Aorta (tissue), 5 donors: ENCODE measurements at regions not wholly inside any gene's neighbourhood (a gene's known extent, or its start where the extent isn't known, plus 50 kb on each side); places are given as distances from the start of the nearest gene placed in this dataset.

Experiments used
- ATAC-seq: fragments of 200-7000 bp; cut with Tn5 transposase; one replicate; pipeline ENCODE4 v1.9.1; 2022; ENCODE audit warnings: moderate library complexity; ENCODE audit not compliant: low FRiP score
- DNase-seq, 2 donors: peaks; one replicate each; pipeline ENCODE4 v3.0.0-alpha.2; 2020
- H3K27ac ChIP-seq, 2 donors: one replicate each; pipeline ENCODE4 v1.5.1; 2013; ENCODE audit warnings: low read length in 2 of 2, mild to moderate bottlenecking in 2 of 2, moderate library complexity in 2 of 2, control low read depth in 1 of 2, inconsistent platforms in 1 of 2, low read depth in 1 of 2
- H3K27me3 ChIP-seq, 2 donors: one replicate each; pipeline ENCODE4 v1.6.1; 2013; ENCODE audit warnings: control low read depth in 1 of 2, low read length in 1 of 2, mild to moderate bottlenecking in 1 of 2, moderate library complexity in 1 of 2; ENCODE audit not compliant: insufficient read depth in 2 of 2, control insufficient read depth in 1 of 2
- H3K36me3 ChIP-seq, 2 donors: one replicate each; pipeline ENCODE4 v1.6.1; 2013; ENCODE audit warnings: control low read depth in 1 of 2, low read length in 1 of 2, mild to moderate bottlenecking in 1 of 2; ENCODE audit not compliant: insufficient read depth in 2 of 2, control insufficient read depth in 1 of 2
- H3K4me1 ChIP-seq, 2 donors: one replicate each; pipeline ENCODE4 v1.6.1; 2013; ENCODE audit warnings: low read length in 2 of 2, control low read depth in 1 of 2, mild to moderate bottlenecking in 1 of 2, moderate library complexity in 1 of 2; ENCODE audit not compliant: insufficient read depth in 2 of 2, control insufficient read depth in 1 of 2
- H3K4me3 ChIP-seq, 2 donors: one replicate each; pipeline ENCODE4 v1.5.1; 2013; ENCODE audit warnings: low read length in 2 of 2, control low read depth in 1 of 2, mild to moderate bottlenecking in 1 of 2
- H3K9me3 ChIP-seq: one replicate; pipeline ENCODE4 v1.6.1; 2013; ENCODE audit warnings: mild to moderate bottlenecking, low read length; ENCODE audit not compliant: control insufficient read depth
- WGBS, 2 donors: extraction: QIAGEN DNeasy Blood & Tissue Kit; methylation state at CpG; one replicate each; pipeline ENCODE4 v1.1.7; 2013; 5-methylcytosine and 5-hydroxymethylcytosine counted together
- intact Hi-C, 2 donors: fragments of 100-400 bp; cut with DNase I; formaldehyde crosslinking; loops; one replicate each; pipeline versions ENCODE4 v1.14.2 to v1.15.0; 2022
- donor health status: healthy with polysubstance abuse.
- donor health status: Bipolar disorder and iron deficiency.
- donor health status: DM: no; HTN: no; CAD: no.
- donor health status: DM: no; HTN: no; CAD: no.
- donor health status: DM: yes; HTN: yes; CAD: no.

- H3K27ac ChIP-seq: no peak overlapping the region
- no peaks in the 10 kb centered on the region for H3K36me3 ChIP-seq
- H3K9me3 ChIP-seq: no peaks in the 10 kb centered on the region
- no peak overlapping the region for H3K4me3 ChIP-seq
- intact Hi-C loops: no loop called here
- DNase-seq: no peak
- no peak for ATAC-seq
- H3K27me3 ChIP-seq: no peaks in the 10 kb centered on the region
- H3K4me1 ChIP-seq: no peaks in the 10 kb centered on the region
These were observed 69.2 kb downstream of the UCHL1 start for GRCh38 chr4:41325901-41326300.

GRCh38 chr4:41326776-41327175 lies 70.0 kb downstream of the UCHL1 start:
- ATAC-seq: no peak
- intact Hi-C loops: no loop called here
- Histone ChIP-seq H3K9me3 (no peaks in the 10 kb centered on the region), H3K4me3 (no peak overlapping the region), H3K4me1 (no peaks in the 10 kb centered on the region), H3K27me3 (no peaks in the 10 kb centered on the region), H3K27ac (no peak overlapping the region), H3K36me3 (no peaks in the 10 kb centered on the region)
- WGBS, 2 donors: 95 to 100% methylated on average over 1 of the region's 1 CpG
- DNase-seq: no peak

GRCh38 chr4:41327770-41328169 lies 71.0 kb downstream of the UCHL1 start:
- H3K27ac ChIP-seq: no peak overlapping the region
- WGBS, 2 donors: 77 to 78% methylated on average over 6 of the region's 6 CpGs
- no peaks in the 10 kb centered on the region for H3K9me3 ChIP-seq
- H3K4me3 ChIP-seq: no peak overlapping the region
- intact Hi-C loops: no loop called here
- H3K27me3 ChIP-seq: no peaks in the 10 kb centered on the region
- ATAC-seq (no peak), DNase-seq (no peak)
- no peaks in the 10 kb centered on the region for H3K36me3 ChIP-seq
- no peaks in the 10 kb centered on the region for H3K4me1 ChIP-seq

DNA sequence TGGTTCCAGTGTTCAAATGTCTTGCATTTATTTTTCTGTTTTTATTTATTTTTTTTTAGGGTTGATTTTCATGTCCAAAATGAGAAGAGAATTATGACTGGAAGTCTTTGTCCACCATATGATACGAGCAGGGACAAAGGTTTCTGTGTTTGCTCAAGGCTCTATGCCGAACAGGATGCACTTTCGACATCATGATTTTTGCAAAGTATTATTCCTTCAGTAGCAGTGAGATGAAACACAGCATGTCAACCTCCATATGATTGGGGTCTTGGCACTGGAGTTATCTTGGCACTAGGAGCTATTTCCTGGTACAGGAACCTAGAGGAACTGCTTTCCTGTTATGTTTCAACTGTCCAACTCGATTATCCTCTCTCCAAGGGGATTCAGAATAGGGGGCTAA lies 72.6 kb downstream of the UCHL1 start:
- Histone ChIP-seq H3K9me3 (no peaks in the 10 kb centered on the region), H3K27ac (no peak overlapping the region), H3K36me3 (no peaks in the 10 kb centered on the region), H3K27me3 (no peaks in the 10 kb centered on the region), H3K4me1 (no peaks in the 10 kb centered on the region), H3K4me3 (no peak overlapping the region)
- intact Hi-C loops: no loop called here
- DNase-seq (no peak), ATAC-seq (no peak)
- WGBS, 2 donors: 89 to 95% methylated on average over 4 of the region's 4 CpGs

DNA sequence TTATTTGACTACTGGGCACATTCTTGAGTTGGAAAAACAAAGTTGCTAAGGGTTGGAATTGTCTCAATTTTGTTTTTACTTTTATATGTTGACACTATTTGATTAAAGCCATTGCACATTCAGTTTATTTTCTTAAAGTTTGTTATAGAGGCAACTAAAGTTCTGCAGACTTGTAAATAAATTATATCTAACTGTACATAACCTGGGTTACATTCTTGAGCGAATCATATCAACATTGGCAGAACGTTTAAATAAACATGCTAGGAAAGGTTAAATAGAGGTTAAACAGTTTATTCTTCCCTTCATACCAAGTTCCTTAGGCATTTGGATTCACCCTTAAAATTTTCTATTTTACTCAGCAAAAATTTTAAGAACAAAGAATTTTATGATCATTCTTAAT lies 74.5 kb downstream of the UCHL1 start:
- WGBS, 2 donors: 0 to 5% methylated on average over 2 of the region's 2 CpGs
- Histone ChIP-seq H3K27ac (no peak overlapping the region), H3K4me1 (no peaks in the 10 kb centered on the region), H3K4me3 (no peak overlapping the region), H3K36me3 (no peaks in the 10 kb centered on the region), H3K9me3 (no peaks in the 10 kb centered on the region), H3K27me3 (no peaks in the 10 kb centered on the region)
- no peak for ATAC-seq
- intact Hi-C loops: no loop called here
- no peak for DNase-seq

- no peaks in the 10 kb centered on the region for H3K36me3 ChIP-seq
- DNase-seq (no peak), ATAC-seq (no peak)
- intact Hi-C loops: no loop called here
- no peaks in the 10 kb centered on the region for H3K4me1 ChIP-seq
- WGBS, 2 donors: 61 to 63% methylated on average over 3 of the region's 3 CpGs
- no peaks in the 10 kb centered on the region for H3K27me3 ChIP-seq
- H3K4me3 ChIP-seq: no peak overlapping the region
- H3K27ac ChIP-seq: no peak overlapping the region
- no peaks in the 10 kb centered on the region for H3K9me3 ChIP-seq
These were observed 75.9 kb downstream of the UCHL1 start for GRCh38 chr4:41332510-41333054.

DNA sequence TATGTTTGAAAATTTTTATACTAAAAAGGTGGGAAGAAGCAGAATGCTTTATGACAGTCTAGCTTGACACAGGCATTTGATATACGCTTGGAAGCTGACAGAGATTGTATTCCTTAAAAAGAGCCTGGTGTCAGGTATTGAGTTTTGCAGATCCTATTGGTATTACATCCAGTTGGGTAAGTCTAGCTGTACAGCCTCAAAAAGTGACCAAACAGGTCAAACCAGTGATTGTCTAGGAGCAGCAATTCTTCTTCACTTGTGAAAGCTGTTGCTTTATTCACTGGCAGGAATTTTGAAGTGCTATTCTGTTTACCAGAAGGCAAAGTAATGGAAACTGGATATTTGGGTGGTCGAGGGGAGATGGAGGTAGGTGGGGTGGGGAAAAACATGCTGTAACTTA lies 77.5 kb downstream of the UCHL1 start:
- no peak overlapping the region for H3K4me3 ChIP-seq
- 92 to 94% methylated on average over 2 of the region's 2 CpGs for WGBS, 2 donors
- ATAC-seq (no peak), DNase-seq (no peak)
- intact Hi-C loops: no loop called here
- no peak overlapping the region for H3K27ac ChIP-seq
- H3K36me3 ChIP-seq: no peaks in the 10 kb centered on the region
- H3K4me1 ChIP-seq: no peaks in the 10 kb centered on the region
- H3K9me3 ChIP-seq: no peaks in the 10 kb centered on the region
- H3K27me3 ChIP-seq: no peaks in the 10 kb centered on the region

- Histone ChIP-seq H3K36me3 (no peaks in the 10 kb centered on the region), H3K4me3 (no peak overlapping the region), H3K27ac (no peak overlapping the region), H3K4me1 (no peaks in the 10 kb centered on the region), H3K27me3 (no peaks in the 10 kb centered on the region), H3K9me3 (no peaks in the 10 kb centered on the region)
- DNase-seq (no peak), ATAC-seq (peak; percentile 77)
- intact Hi-C loops: loop anchor here (1.0 to 5.0 kb wide), 4 partner anchors 302 to 321 kb away; no protein-coding TSS in a partner anchor
- 40 to 42% methylated on average over 10 of the region's 10 CpGs for WGBS, 2 donors
These were observed 83.4 kb downstream of the UCHL1 start for GRCh38 chr4:41339812-41340809.
